Esophagus squamous epithelium (tissue), 4 donors: ENCODE measurements at regions not wholly inside any gene's neighbourhood (a gene's known extent, or its start where the extent isn't known, plus 50 kb on each side); places are given as distances from the start of the nearest gene placed in this dataset.
"Not testable (repeated sequence)": the region's sequence is repeated elsewhere in the genome, so short reads cannot be mapped to it uniquely, and the experiment has no call there.

Source experiments
- POLR2A ChIP-seq, 4 donors: fragments of 450-650 bp; IDR thresholded peaks; one replicate each; pipeline ENCODE4 v1.6.1; 2017; ENCODE audit warnings: antibody characterized with exemption in 4 of 4, mild to moderate bottlenecking in 4 of 4, moderate library complexity in 3 of 4
- TF ChIP-seq, protein P1 (sequence below), 6 experiments: fragments of 450-650 bp in 4 of 6; fragments of 200-600 bp in 2 of 6; sonication (generic) in 2 of 6; IDR thresholded peaks; one replicate each; pipeline ENCODE4 v1.5.1; 2016 to 2019; ENCODE audit warnings: antibody characterized with exemption in 6 of 6, mild to moderate bottlenecking in 4 of 6, moderate library complexity in 4 of 6

DNA sequence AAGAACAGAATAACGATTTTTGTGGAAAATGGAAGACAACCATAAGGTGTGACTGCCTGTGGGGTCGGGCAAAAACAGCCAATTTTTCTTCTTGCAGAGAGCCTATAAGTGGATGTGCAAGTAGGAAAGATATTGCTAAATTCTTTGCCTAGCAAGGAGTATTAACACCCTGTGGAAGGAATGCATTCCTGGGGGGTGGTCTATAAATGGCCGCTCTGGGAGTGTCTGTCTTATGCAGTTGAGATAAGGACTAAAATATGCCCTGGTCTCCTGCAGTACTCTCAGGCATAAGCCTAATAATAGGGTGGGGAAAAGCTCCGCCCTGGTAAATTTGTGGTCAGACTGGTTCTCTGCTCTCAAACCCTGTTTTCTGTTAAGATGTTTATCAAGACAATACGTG, 770.6 kb upstream of the LRRN3 start:
- TF ChIP-seq, protein P1, sequence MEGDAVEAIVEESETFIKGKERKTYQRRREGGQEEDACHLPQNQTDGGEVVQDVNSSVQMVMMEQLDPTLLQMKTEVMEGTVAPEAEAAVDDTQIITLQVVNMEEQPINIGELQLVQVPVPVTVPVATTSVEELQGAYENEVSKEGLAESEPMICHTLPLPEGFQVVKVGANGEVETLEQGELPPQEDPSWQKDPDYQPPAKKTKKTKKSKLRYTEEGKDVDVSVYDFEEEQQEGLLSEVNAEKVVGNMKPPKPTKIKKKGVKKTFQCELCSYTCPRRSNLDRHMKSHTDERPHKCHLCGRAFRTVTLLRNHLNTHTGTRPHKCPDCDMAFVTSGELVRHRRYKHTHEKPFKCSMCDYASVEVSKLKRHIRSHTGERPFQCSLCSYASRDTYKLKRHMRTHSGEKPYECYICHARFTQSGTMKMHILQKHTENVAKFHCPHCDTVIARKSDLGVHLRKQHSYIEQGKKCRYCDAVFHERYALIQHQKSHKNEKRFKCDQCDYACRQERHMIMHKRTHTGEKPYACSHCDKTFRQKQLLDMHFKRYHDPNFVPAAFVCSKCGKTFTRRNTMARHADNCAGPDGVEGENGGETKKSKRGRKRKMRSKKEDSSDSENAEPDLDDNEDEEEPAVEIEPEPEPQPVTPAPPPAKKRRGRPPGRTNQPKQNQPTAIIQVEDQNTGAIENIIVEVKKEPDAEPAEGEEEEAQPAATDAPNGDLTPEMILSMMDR (IDR thresholded peaks at IDR 0.05): not testable (repeated sequence)
- TF ChIP-seq POLR2A (IDR thresholded peaks at IDR 0.05): not testable (repeated sequence)
